ENCODE measurements at regions not wholly inside any gene's neighbourhood (a gene's known extent, or its start where the extent isn't known, plus 50 kb on each side); places are given as distances from the start of the nearest gene placed in this dataset.

DNA sequence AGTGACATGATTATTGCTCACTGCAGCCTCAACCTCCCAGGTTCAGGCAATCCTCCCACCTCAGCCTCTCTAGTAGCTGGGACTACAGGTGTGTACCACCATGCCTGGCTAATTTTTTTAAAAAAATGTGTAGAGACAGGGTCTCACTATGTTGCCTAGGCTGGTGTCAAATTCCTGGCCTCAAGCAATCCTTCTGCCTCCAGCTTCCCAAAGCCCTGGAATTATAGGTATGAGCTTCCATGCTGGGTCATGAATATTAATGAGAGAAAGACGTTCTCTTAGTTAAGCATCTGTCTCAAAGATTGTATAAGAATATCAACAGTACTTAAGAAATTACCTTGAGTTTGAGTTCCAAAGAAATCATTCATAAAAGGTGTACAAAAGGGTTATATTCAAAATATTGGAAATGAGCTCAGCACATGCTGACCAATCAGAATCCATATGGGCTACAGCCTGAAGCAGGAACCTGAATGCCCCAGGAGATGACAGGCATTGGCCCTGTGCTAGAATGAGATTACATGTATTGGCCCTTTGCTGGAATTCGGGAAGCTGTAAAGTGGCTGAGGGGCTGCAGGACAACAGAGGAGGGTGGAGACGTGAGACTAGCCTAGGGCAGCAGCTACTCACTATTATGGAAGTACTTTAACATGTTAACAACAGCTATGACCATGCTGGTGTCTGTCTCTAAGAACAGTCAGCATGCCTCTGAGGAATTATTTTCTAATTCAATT lies 157.0 kb upstream of the CPNE8 start:
- H3K27me3 Mint-ChIP-seq = no peaks in the 10 kb centered on the region

DNA sequence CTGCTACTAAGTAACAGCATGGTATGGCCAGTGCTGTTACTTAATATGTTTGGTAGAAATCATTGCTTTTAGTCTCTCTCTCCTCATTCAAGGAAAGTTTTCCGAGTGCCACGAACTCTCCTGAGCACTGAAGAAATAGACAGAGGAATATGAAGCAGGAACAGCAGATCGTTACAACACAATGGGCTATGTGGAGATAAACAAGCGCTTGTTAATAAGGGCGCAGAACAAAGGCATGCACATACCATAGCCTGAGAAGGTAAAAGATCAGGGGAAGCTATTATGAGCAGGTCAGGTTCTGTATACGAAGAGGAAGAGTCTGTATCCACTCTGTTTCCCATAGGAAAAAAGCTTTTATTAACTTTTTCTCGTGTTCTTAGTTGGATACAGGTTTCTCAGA lies 156.2 kb upstream of the CPNE8 start:
- Mint-ChIP-seq H3K36me3 (ENCODE audit: insufficient read depth) (no peaks in the 10 kb centered on the region), H3K27ac (no peak overlapping the region), H3K4me3 (no peak overlapping the region), H3K27me3 (no peaks in the 10 kb centered on the region), H3K4me1 (ENCODE audit: low read depth in 2 of 2) (no peaks in the 10 kb centered on the region), H3K9me3 (peaks cover 0 to 4% of the 10 kb centered on the region in 2 donors)
- ATAC-seq (replicated peaks) (no peak), DNase-seq (no peak)

More for the DNA sequence above, 157.0 kb upstream of the CPNE8 start:
- ATAC-seq (replicated peaks) (no peak), DNase-seq (no peak)
- peaks cover 0 to 4% of the 10 kb centered on the region in 2 donors for H3K9me3 Mint-ChIP-seq
- no peaks in the 10 kb centered on the region for H3K4me1 Mint-ChIP-seq (ENCODE audit: low read depth in 2 of 2)
- no peak overlapping the region for H3K4me3 Mint-ChIP-seq
- H3K36me3 Mint-ChIP-seq (ENCODE audit: insufficient read depth) = no peaks in the 10 kb centered on the region
- H3K27ac Mint-ChIP-seq = no peak overlapping the region

DNA sequence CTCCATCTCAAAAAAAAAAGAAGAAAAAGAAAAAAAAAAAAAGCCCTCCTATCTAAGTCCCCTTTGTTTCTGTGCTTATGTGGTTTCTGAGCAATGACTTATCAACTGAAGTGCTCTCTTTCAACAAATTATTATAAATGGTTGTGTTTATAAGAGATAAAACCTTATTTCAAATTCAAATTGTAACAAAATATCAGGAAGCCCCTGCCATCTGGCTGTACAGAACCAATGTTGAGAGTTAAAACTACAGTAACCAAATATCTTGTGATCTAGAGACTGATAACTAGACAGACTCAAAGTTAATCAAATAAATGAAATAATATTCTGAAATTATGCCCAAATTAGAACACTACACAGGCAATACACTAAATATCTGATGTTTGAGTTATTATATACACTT lies 143.0 kb upstream of the CPNE8 start:
- Mint-ChIP-seq H3K27ac (no peak overlapping the region), H3K36me3 (ENCODE audit: insufficient read depth) (no peaks in the 10 kb centered on the region), H3K27me3 (no peaks in the 10 kb centered on the region), H3K4me3 (no peak overlapping the region), H3K9me3 (no peaks in the 10 kb centered on the region), H3K4me1 (ENCODE audit: low read depth in 2 of 2) (no peaks in the 10 kb centered on the region)
- ATAC-seq (replicated peaks) (no peak), DNase-seq (no peak)

DNA sequence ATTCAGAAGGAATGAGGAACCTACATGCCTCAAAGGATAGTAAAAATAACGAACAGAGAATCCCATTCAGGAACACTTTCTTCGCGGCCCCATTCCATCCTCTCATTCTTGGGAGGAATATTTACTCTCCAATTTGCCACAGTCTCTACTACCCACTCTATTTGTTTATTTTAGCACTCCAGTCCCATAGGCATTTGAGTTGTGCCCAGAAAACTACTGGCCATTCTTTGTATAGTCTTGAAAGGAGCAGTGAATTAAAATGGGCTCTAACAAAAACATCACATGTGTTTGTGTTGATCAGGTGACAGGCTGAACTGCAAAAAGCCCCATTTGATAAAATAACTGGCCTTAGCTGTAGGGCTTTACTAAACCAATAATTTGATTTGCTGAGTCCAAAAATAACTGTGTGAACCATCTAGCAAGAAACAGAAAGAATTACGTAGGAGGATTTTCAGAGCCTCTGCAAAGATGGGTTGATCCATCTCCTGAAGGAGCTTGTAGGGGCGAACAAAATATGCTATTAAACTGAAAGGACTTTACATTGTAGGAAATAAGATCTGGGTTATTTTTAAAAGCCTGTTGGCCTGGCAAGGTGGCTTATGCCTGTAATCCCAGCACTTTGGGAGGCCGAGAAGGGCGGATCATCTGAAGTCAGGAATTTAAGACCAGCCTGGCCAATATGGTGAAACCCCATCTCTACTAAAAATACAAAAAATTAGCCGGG lies 142.3 kb upstream of the CPNE8 start:
- DNase-seq (no peak), ATAC-seq (replicated peaks) (no peak)
- H3K27ac Mint-ChIP-seq = no peak overlapping the region
- no peaks in the 10 kb centered on the region for H3K27me3 Mint-ChIP-seq
- H3K4me3 Mint-ChIP-seq = no peak overlapping the region
- no peaks in the 10 kb centered on the region for H3K36me3 Mint-ChIP-seq (ENCODE audit: insufficient read depth)
- H3K9me3 Mint-ChIP-seq = no peaks in the 10 kb centered on the region
- no peaks in the 10 kb centered on the region for H3K4me1 Mint-ChIP-seq (ENCODE audit: low read depth in 2 of 2)

DNA sequence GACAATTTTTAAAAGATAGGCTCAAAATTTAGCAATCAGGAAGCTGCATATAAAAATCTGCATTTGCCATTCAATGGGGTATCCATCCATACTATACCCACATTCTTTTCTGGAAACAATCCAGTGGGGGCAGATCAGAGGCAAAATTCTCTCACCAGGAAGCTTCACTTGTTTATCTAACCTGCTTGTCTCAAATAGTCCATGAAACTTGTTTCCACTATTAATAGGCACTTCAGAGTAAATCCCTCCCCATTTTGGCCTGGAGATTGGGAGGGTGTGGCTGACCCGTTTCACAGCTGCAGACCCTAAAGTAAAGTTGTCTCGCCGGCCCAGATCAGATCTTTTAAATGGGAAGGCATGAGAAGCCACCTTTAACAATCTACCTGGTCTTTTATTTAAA lies 139.4 kb upstream of the CPNE8 start:
- H3K9me3 Mint-ChIP-seq = no peaks in the 10 kb centered on the region
- peaks cover 0 to 9% of the 10 kb centered on the region in 2 donors for H3K27me3 Mint-ChIP-seq

DNA sequence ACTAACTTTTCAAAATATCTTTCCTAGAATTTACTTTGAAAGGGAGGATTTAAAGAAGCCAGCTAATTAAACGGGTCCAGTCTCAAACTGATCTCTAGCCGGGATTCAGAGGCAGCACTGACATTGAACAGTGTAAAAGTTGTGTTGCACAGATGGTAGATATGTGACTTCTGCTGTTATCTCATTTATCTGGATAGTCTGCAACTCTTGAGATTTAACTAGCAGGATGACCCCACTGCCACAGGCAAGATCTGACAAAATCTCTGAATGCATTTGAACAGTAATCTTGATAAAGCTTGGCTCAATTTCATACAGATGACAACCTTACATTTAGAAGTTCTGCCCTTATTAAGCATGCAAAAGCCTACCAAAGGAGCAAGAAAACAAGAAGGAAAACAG lies 138.0 kb upstream of the CPNE8 start:
- Mint-ChIP-seq H3K36me3 (ENCODE audit: insufficient read depth) (no peaks in the 10 kb centered on the region), H3K9me3 (no peaks in the 10 kb centered on the region), H3K4me3 (no peak overlapping the region), H3K27me3 (peaks cover 0 to 9% of the 10 kb centered on the region in 2 donors), H3K4me1 (ENCODE audit: low read depth in 2 of 2) (no peaks in the 10 kb centered on the region), H3K27ac (no peak overlapping the region)
- ATAC-seq (replicated peaks) (no peak), DNase-seq (no peak)

More for the DNA sequence above, 139.4 kb upstream of the CPNE8 start:
- DNase-seq (no peak), ATAC-seq (replicated peaks) (no peak)
- Mint-ChIP-seq H3K27ac (no peak overlapping the region), H3K36me3 (ENCODE audit: insufficient read depth) (no peaks in the 10 kb centered on the region), H3K4me3 (no peak overlapping the region), H3K4me1 (ENCODE audit: low read depth in 2 of 2) (no peaks in the 10 kb centered on the region)

DNA sequence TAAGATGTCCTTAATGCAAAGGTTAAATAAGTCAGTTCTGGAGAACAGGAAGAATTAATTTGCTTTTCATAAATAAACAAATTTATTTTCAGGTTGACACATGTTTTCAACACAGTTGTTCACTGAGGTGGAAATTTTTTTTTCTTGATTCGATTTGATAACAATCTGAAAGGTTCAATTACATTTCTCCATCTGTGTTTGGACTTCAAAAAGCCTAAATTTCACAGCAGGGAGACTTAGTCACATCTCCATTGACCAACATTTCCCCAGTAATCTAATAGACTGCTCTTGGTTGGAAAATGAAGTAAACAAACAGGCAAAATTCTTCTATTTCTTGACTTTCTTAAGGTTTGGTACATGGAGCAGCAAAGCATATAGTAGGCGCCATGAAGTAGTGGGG lies 134.9 kb upstream of the CPNE8 start:
- DNase-seq = no peak
- no peaks in the 10 kb centered on the region for H3K4me1 Mint-ChIP-seq (ENCODE audit: low read depth in 2 of 2)
- no peaks in the 10 kb centered on the region for H3K36me3 Mint-ChIP-seq (ENCODE audit: insufficient read depth)
- no peak overlapping the region for H3K4me3 Mint-ChIP-seq
- peaks cover 0 to 9% of the 10 kb centered on the region in 2 donors for H3K27me3 Mint-ChIP-seq
- no peak for ATAC-seq (replicated peaks)
- no peaks in the 10 kb centered on the region for H3K9me3 Mint-ChIP-seq
- no peak overlapping the region for H3K27ac Mint-ChIP-seq

DNA sequence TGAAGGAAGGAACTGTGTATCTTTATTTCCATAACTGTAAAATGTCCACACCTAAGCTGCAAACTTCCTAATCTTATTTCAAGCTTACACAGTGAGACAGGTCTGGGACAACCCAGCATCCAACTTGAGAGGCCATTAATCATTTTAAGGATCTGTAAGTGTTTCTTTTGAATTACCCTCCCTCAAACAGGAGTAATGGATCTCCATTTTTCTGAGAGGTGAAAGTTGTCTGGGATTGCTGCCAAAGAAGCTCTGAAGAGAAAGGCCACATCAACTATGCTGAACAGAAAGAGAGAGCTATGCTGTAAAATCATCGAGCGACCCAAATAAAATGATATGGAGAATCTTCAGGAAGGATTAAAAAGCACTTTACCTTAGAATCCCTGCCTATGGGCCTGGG lies 131.7 kb upstream of the CPNE8 start:
- Mint-ChIP-seq H3K4me1 (ENCODE audit: low read depth in 2 of 2) (no peaks in the 10 kb centered on the region), H3K27ac (no peak overlapping the region), H3K9me3 (no peaks in the 10 kb centered on the region)

DNA sequence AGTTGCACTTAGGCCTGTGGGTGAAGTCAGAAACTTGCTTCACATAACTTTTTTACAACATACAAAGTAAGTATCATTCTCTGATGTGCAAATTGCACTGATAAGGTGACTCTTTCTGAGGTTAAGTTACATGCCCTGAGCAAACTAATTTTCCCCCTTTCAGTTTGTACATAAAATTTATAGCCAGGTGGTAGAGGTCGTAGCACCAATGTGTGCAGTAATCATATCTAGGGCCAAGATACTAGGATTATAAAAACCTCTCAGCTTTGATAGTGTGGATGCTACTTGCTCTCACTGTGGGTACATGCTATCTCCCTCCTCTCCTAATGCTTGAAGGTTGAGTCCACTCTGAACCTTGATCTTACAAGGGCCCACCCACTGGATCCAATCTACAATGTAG lies 130.7 kb upstream of the CPNE8 start:
- H3K27ac Mint-ChIP-seq = no peak overlapping the region
- no peaks in the 10 kb centered on the region for H3K36me3 Mint-ChIP-seq (ENCODE audit: insufficient read depth)
- ATAC-seq (replicated peaks) (no peak), DNase-seq (no peak)
- H3K4me1 Mint-ChIP-seq (ENCODE audit: low read depth in 2 of 2) = no peaks in the 10 kb centered on the region
- no peaks in the 10 kb centered on the region for H3K9me3 Mint-ChIP-seq
- no peak overlapping the region for H3K4me3 Mint-ChIP-seq
- H3K27me3 Mint-ChIP-seq = peaks cover 0 to 8% of the 10 kb centered on the region in 2 donors

More for the DNA sequence above, 131.7 kb upstream of the CPNE8 start:
- peaks cover 0 to 9% of the 10 kb centered on the region in 2 donors for H3K27me3 Mint-ChIP-seq
- no peak for DNase-seq
- no peak overlapping the region for H3K4me3 Mint-ChIP-seq
- no peak for ATAC-seq (replicated peaks)
- no peaks in the 10 kb centered on the region for H3K36me3 Mint-ChIP-seq (ENCODE audit: insufficient read depth)

DNA sequence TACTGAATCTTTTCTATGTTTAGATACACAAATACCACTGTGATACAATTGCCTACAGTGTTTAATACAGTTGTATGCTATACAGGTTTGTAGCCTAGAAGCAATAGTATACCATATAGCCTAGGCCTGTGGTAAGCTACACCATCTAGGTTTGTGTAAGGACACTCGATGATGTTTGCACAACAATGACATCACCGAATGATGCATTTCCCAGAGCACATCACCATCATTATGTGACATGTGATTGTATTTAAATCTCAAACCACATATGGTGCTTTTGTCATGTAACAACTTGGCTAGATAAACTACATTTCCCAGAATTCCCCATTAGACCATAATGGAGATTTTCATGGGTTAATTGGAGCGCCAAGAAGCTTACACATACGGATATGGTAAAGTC lies 128.4 kb upstream of the CPNE8 start:
- H3K27me3 Mint-ChIP-seq = no peaks in the 10 kb centered on the region
- no peaks in the 10 kb centered on the region for H3K36me3 Mint-ChIP-seq (ENCODE audit: insufficient read depth)
- no peak for DNase-seq
- no peaks in the 10 kb centered on the region for H3K9me3 Mint-ChIP-seq
- no peaks in the 10 kb centered on the region for H3K4me1 Mint-ChIP-seq (ENCODE audit: low read depth in 2 of 2)
- no peak overlapping the region for H3K4me3 Mint-ChIP-seq
- H3K27ac Mint-ChIP-seq = no peak overlapping the region
- no peak for ATAC-seq (replicated peaks)

DNA sequence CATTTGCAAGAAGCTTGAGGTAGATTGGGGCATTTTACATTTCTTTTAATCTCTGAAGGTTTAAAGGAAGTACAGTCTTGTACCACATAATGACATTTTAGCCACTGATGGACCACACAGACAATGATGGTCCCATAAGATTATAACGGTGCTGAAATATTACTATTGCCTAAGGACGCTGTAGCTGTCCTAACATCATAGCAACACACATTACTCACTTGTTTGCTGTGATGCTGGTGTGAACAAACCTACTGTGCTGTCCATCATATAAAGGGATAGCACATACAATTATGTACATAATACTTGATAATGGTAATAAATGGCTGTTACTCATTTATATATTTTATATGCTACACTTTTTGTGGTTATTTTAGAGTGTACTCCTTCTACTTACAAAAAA lies 127.1 kb upstream of the CPNE8 start:
- Mint-ChIP-seq H3K9me3 (no peaks in the 10 kb centered on the region), H3K4me3 (no peak overlapping the region), H3K27ac (no peak overlapping the region), H3K4me1 (ENCODE audit: low read depth in 2 of 2) (no peaks in the 10 kb centered on the region), H3K36me3 (ENCODE audit: insufficient read depth) (no peaks in the 10 kb centered on the region), H3K27me3 (no peaks in the 10 kb centered on the region)
- DNase-seq (no peak), ATAC-seq (replicated peaks) (no peak)

DNA sequence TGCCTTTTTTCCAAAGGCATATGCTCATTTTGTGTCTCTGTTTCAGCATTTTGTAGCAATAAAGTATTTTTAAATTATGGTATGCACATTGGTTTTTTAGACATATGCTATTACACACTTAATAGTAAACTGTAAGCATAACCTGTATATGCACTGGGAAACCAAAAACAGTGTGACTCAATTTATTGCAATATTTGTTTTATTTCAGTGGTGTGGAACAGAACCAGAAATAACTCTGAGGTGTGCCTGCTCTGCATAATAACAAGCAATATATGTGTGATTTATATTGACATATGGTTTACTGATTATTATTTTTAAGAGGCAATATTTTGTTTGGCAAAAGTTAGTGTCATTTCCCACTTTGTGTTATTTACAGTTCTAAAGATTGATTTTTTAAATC lies 126.6 kb upstream of the CPNE8 start:
- DNase-seq (no peak), ATAC-seq (replicated peaks) (no peak)
- no peak overlapping the region for H3K27ac Mint-ChIP-seq
- H3K4me1 Mint-ChIP-seq (ENCODE audit: low read depth in 2 of 2) = no peaks in the 10 kb centered on the region
- no peaks in the 10 kb centered on the region for H3K36me3 Mint-ChIP-seq (ENCODE audit: insufficient read depth)
- H3K27me3 Mint-ChIP-seq = no peaks in the 10 kb centered on the region
- no peak overlapping the region for H3K4me3 Mint-ChIP-seq
- H3K9me3 Mint-ChIP-seq = no peaks in the 10 kb centered on the region

DNA sequence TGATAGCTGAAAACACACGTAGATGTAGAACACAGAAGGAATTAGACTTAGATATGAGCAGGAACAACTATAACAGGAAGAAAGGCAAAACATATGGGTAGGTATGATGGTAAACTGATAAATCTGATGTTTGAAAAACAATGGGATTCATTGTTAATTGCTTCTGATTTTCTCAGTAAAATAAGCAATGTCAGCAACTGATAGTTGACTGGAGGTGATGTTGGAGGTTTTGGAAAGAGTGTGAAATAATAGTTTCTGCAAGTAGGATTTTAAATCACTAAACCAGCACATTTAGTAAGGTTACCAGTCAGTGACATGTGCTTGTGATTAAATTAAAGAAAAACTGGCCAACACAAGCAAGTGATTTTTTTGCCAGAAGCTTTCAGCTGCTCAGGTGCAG lies 123.0 kb upstream of the CPNE8 start:
- no peak overlapping the region for H3K27ac Mint-ChIP-seq
- H3K27me3 Mint-ChIP-seq = no peaks in the 10 kb centered on the region
- ATAC-seq (replicated peaks) (no peak), DNase-seq (no peak)
- no peak overlapping the region for H3K4me3 Mint-ChIP-seq
- no peaks in the 10 kb centered on the region for H3K4me1 Mint-ChIP-seq (ENCODE audit: low read depth in 2 of 2)
- no peaks in the 10 kb centered on the region for H3K36me3 Mint-ChIP-seq (ENCODE audit: insufficient read depth)
- peaks cover 4 to 10% of the 10 kb centered on the region in 2 donors for H3K9me3 Mint-ChIP-seq

DNA sequence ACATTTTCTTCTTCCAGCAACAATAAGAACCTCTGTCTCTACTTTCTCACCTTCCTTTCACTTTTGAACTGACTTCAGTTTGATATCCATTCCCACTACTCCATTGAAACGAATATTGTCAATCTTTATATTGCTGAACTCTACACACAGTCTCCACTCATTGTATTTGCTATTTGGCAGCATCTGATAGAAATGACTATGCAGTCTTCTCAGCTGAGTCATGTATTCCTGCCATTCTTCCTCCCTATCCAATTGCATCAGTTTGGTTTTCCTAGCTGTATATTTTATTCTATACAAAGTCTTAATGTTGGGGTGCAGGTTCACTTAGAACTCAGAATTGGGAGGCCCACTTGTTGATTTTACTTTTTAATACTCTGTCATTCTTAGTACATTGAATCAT lies 107.5 kb upstream of the CPNE8 start:
- H3K27me3 Mint-ChIP-seq = no peaks in the 10 kb centered on the region
- ATAC-seq (replicated peaks) (no peak), DNase-seq (no peak)
- no peaks in the 10 kb centered on the region for H3K4me1 Mint-ChIP-seq (ENCODE audit: low read depth in 2 of 2)
- H3K36me3 Mint-ChIP-seq (ENCODE audit: insufficient read depth) = no peaks in the 10 kb centered on the region
- peaks cover under 1 to 3% of the 10 kb centered on the region in 2 donors for H3K9me3 Mint-ChIP-seq
- H3K27ac Mint-ChIP-seq = no peak overlapping the region
- no peak overlapping the region for H3K4me3 Mint-ChIP-seq
